Smooth muscle cell (in vitro differentiated cells): ENCODE measurements at regions not wholly inside any gene's neighbourhood (a gene's known extent, or its start where the extent isn't known, plus 50 kb on each side); places are given as distances from the start of the nearest gene placed in this dataset.
A peak's percentile ranks its signal among the peaks of the same experiment; 100 is the strongest.

Experiments
- DNase-seq: peaks from one replicate; lab custom pipeline; 2025; ENCODE audit not compliant: unreplicated experiment; lab: John Stamatoyannopoulos, UW
- H2AFZ ChIP-seq: fragments of 200-600 bp; sonication (generic); 2 replicates; pipeline ENCODE4 v1.6.0; 2016; ENCODE audit warnings: antibody characterized with exemption, low read depth, mild to moderate bottlenecking
- H3F3A ChIP-seq: fragments of 200-600 bp; sonication (generic); 2 replicates; pipeline ENCODE4 v1.6.0; 2017; ENCODE audit warnings: antibody characterized with exemption, low read depth
- H3K27ac ChIP-seq: fragments of 200-600 bp; sonication (generic); 2 replicates; pipeline ENCODE4 v1.5.1; 2016; ENCODE audit warnings: low read depth, mild to moderate bottlenecking
- H3K27me3 ChIP-seq: fragments of 200-600 bp; sonication (generic); 2 replicates; pipeline ENCODE4 v1.6.1; 2016; ENCODE audit warnings: low read depth, mild to moderate bottlenecking
- H3K36me3 ChIP-seq: fragments of 200-600 bp; sonication (generic); 2 replicates; pipeline ENCODE4 v1.5.1; 2016; ENCODE audit warnings: low read depth
- H3K4me1 ChIP-seq: fragments of 200-600 bp; sonication (generic); 2 replicates; pipeline ENCODE4 v1.5.1; 2016; ENCODE audit warnings: low read depth
- H3K4me2 ChIP-seq: fragments of 200-600 bp; sonication (generic); 2 replicates; pipeline ENCODE4 v1.6.0; 2016; ENCODE audit warnings: mild to moderate bottlenecking
- H3K4me3 ChIP-seq: fragments of 200-600 bp; sonication (generic); 2 replicates; pipeline ENCODE4 v1.5.1; 2016; ENCODE audit warnings: mild to moderate bottlenecking
- H3K79me2 ChIP-seq: fragments of 200-600 bp; sonication (generic); 2 replicates; pipeline ENCODE4 v1.6.0; 2016; ENCODE audit warnings: low read depth, mild to moderate bottlenecking
- H3K9ac ChIP-seq: fragments of 200-600 bp; sonication (generic); 2 replicates; pipeline ENCODE4 v1.6.0; 2016; ENCODE audit warnings: low read depth
- H3K9me3 ChIP-seq: fragments of 200-600 bp; sonication (generic); replicated peaks from 2 replicates; pipeline ENCODE4 v1.5.1; 2016; ENCODE audit warnings: low read depth
- H4K20me1 ChIP-seq: fragments of 200-600 bp; sonication (generic); 2 replicates; pipeline ENCODE4 v1.6.0; 2016; ENCODE audit warnings: low read depth
- CTCF ChIP-seq: fragments of 200-600 bp; sonication (generic); IDR thresholded peaks from 2 replicates; pipeline ENCODE4 v1.5.1; 2017; ENCODE audit warnings: borderline replicate concordance, mild to moderate bottlenecking, antibody characterized with exemption; ENCODE audit not compliant: insufficient read depth, poor library complexity, severe bottlenecking
- WGBS: methylation state at CpG from one replicate; pipeline ENCODE4 v1.1.7; 2016; ENCODE audit warnings: low lambda C conversion rate; 5-methylcytosine and 5-hydroxymethylcytosine counted together

- no peak for DNase-seq
- Histone ChIP-seq H2AFZ (no peak overlapping the region), H3K27ac (no peak overlapping the region), H3K79me2 (no peaks in the 10 kb centered on the region), H4K20me1 (no peaks in the 10 kb centered on the region), H3K9me3 (no peaks in the 10 kb centered on the region), H3K4me3 (no peak overlapping the region), H3K27me3 (no peaks in the 10 kb centered on the region), H3F3A (peaks cover 6% of the 10 kb centered on the region), H3K4me2 (no peak overlapping the region), H3K4me1 (peaks cover 23% of the 10 kb centered on the region), H3K9ac (no peak overlapping the region), H3K36me3 (no peaks in the 10 kb centered on the region)
- no peak for TF ChIP-seq CTCF
- 80% methylated on average over 4 of the region's 4 CpGs for WGBS
These were observed 66.0 kb upstream of the HAAO start for GRCh38 chr2:42858140-42859005.

DNA sequence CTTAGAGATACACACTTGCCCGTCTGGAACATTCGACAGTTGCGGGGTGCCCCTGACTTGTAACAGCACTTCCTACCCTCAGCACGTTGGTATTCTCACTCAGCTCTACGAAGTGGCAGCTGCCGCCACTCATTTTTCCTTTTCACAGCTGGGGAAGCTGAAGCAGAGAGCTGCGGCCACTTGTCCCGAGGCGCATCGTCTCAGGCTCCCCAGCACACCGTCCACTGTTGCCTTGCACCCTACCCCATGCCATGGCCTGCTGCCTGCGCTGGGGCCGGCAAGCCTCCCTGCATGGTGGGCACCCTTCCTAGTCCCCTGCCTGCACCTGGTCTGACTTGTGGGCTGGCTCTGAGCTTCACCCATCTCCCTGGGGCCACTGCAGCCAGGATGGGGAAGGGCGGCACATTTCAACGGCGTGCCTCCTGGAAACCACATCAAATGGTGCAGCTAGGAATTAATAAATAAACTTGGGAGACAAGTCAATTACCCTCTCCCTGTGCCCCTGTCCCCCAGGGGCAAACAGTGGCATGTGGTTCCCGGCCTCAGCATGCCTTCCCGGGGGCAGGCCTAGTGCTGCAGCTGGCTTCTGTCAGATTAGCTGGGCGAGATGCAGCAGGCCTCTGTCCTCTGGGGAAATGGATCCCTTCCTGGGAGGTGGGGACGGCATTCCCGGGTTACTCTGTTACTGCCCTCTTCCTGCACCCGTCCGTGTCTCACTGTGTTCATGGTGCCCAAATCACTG, 64.7 kb upstream of the HAAO start:
- Histone ChIP-seq H3K79me2 (no peaks in the 10 kb centered on the region), H2AFZ (peak overlapping the region; percentile 58), H3K27me3 (no peaks in the 10 kb centered on the region), H3F3A (peaks cover 6% of the 10 kb centered on the region), H3K4me1 (peaks cover 23% of the 10 kb centered on the region), H3K27ac (no peak overlapping the region), H3K9me3 (no peaks in the 10 kb centered on the region), H3K9ac (no peak overlapping the region), H3K4me3 (no peak overlapping the region), H4K20me1 (no peaks in the 10 kb centered on the region), H3K36me3 (no peaks in the 10 kb centered on the region), H3K4me2 (no peak overlapping the region)
- no peak for DNase-seq
- WGBS = 58% methylated on average over 23 of the region's 23 CpGs
- TF ChIP-seq CTCF = no peak

DNA sequence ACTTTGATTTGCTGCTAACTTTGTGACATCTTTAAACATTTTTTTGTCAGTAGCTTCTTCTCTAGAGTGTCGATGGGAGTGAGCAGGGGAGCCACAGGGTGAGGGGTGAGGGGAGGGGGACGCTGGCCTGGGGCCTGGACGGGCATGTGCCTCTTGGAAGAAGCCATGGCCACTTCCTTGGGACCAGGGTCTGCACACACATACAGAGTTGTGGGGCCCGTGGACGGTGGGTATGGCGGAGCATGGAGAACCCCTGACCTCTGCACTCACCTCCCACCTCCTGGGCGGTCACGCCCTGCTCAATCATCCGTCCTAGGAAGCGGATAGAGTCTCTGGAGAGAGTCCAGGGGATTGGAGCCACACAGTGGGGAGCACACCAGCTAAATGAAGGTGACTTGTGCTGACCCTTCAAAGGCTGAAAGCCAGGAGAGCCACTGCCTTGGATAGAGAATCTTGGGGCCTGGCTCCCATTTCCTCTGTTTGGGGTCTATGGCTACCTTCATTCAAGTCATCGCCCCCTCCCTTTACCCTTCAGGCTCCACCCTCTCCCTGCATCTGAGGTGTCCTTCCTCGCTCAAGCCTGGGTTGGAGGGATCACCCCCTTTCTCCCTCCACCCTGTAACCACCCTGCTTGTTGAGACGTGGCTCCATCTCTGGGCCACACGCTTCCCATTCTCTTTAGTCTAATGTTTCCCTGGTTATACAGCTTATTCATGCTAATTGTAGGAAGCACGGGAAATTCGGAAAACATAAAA, 63.9 kb upstream of the HAAO start:
- no peak overlapping the region for H3K27ac ChIP-seq
- no peaks in the 10 kb centered on the region for H3K9me3 ChIP-seq
- H3K79me2 ChIP-seq = no peaks in the 10 kb centered on the region
- H3K4me3 ChIP-seq = no peak overlapping the region
- no peak for DNase-seq
- H2AFZ ChIP-seq = no peak overlapping the region
- no peak overlapping the region for H3K4me2 ChIP-seq
- no peaks in the 10 kb centered on the region for H3K27me3 ChIP-seq
- no peaks in the 10 kb centered on the region for H4K20me1 ChIP-seq
- H3K4me1 ChIP-seq = peaks cover 23% of the 10 kb centered on the region
- TF ChIP-seq CTCF = no peak
- no peak overlapping the region for H3K9ac ChIP-seq
- WGBS = 97% methylated on average over 16 of the region's 16 CpGs
- H3K36me3 ChIP-seq = no peaks in the 10 kb centered on the region
- peaks cover 6% of the 10 kb centered on the region for H3F3A ChIP-seq
